HepG2 (cell line): ENCODE measurements at regions not wholly inside any gene's neighbourhood (a gene's known extent, or its start where the extent isn't known, plus 50 kb on each side); places are given as distances from the start of the nearest gene placed in this dataset.
A peak's percentile ranks its signal among the peaks of the same experiment; 100 is the strongest.

Source experiments
- HES4 ChIP-seq: sonication (generic); formaldehyde crosslinking; IDR thresholded peaks from 2 replicates; pipeline ENCODE4 v1.9.0; 2021; ENCODE audit warnings: mild to moderate bottlenecking, missing genetic modification reagents, borderline replicate concordance
- HOXA3 ChIP-seq: sonication (generic); formaldehyde crosslinking; IDR thresholded peaks from 2 replicates; pipeline ENCODE4 v1.5.0; 2020; ENCODE audit warnings: missing genetic modification reagents
- ISX ChIP-seq: sonication (generic); formaldehyde crosslinking; conservative IDR thresholded peaks from 2 replicates; pipeline ENCODE4 v1.5.0; 2020; ENCODE audit warnings: missing genetic modification reagents
- KLF13 ChIP-seq: sonication (generic); formaldehyde crosslinking; IDR thresholded peaks from 2 replicates; pipeline ENCODE4 v1.4.0; 2020; ENCODE audit warnings: mild to moderate bottlenecking, missing genetic modification reagents
- PATZ1 ChIP-seq: sonication (generic); formaldehyde crosslinking; IDR thresholded peaks from 2 replicates; pipeline ENCODE4 v1.4.0; 2020; ENCODE audit warnings: missing genetic modification reagents
- POGZ ChIP-seq: sonication (generic); formaldehyde crosslinking; IDR thresholded peaks from 2 replicates; pipeline ENCODE4 v1.4.0; 2020; ENCODE audit warnings: mild to moderate bottlenecking, missing genetic modification reagents
- RBFOX2 ChIP-seq: fragments of 200-400 bp; formaldehyde crosslinking; IDR thresholded peaks from 2 replicates; pipeline ENCODE4 v1.6.1; 2017; ENCODE audit warnings: low read depth, mild to moderate bottlenecking, low read length
- RELA ChIP-seq: sonication (generic); formaldehyde crosslinking; IDR thresholded peaks from 2 replicates; pipeline ENCODE4 v1.4.0; 2020; ENCODE audit warnings: missing genetic modification reagents
- SIX4 ChIP-seq: sonication (generic); formaldehyde crosslinking; IDR thresholded peaks from 2 replicates; pipeline ENCODE4 v1.4.0; 2020; ENCODE audit warnings: missing genetic modification reagents
- ZEB1 ChIP-seq: IDR thresholded peaks from 2 replicates; pipeline ENCODE4 v1.6.1; 2012; ENCODE audit warnings: mild to moderate bottlenecking, low read depth, inconsistent platforms; ENCODE audit not compliant: insufficient replicate concordance
- ZFP62 ChIP-seq: sonication (generic); formaldehyde crosslinking; IDR thresholded peaks from 2 replicates; pipeline ENCODE4 v1.4.0; 2020; ENCODE audit warnings: missing genetic modification reagents
- ZNF143 ChIP-seq: sonication (generic); formaldehyde crosslinking; IDR thresholded peaks from 2 replicates; pipeline ENCODE4 v1.4.0; 2020; ENCODE audit warnings: missing genetic modification reagents
- TF ChIP-seq, protein P1 (sequence below): sonication (generic); formaldehyde crosslinking; IDR thresholded peaks from 2 replicates; pipeline ENCODE4 v1.8.0; 2022; ENCODE audit warnings: missing genetic modification reagents, mild to moderate bottlenecking, moderate library complexity, borderline replicate concordance
- TF ChIP-seq, protein P2 (sequence below): sonication (generic); formaldehyde crosslinking; IDR thresholded peaks from 2 replicates; pipeline ENCODE4 v1.4.0; 2020; ENCODE audit warnings: missing genetic modification reagents, borderline replicate concordance
- TF ChIP-seq, protein P3 (sequence below): sonication (generic); formaldehyde crosslinking; IDR thresholded peaks from 2 replicates; pipeline ENCODE4 v1.4.0; 2020; ENCODE audit warnings: mild to moderate bottlenecking, missing genetic modification reagents
- TF ChIP-seq, protein P4 (sequence below): IDR thresholded peaks from 2 replicates; pipeline ENCODE4 v1.6.1; 2016; ENCODE audit warnings: low read depth, missing genetic modification reagents, missing compliant biosample characterization

GRCh38 chr12:46493834-46494181 lies 121.2 kb upstream of the SLC38A2 start (continued):
- no peak for TF ChIP-seq ZFP62
- no peak for TF ChIP-seq KLF13 (CRISPR knock-in tag)
- no peak for TF ChIP-seq ZNF143 (CRISPR knock-in tag)
- TF ChIP-seq, protein P1, sequence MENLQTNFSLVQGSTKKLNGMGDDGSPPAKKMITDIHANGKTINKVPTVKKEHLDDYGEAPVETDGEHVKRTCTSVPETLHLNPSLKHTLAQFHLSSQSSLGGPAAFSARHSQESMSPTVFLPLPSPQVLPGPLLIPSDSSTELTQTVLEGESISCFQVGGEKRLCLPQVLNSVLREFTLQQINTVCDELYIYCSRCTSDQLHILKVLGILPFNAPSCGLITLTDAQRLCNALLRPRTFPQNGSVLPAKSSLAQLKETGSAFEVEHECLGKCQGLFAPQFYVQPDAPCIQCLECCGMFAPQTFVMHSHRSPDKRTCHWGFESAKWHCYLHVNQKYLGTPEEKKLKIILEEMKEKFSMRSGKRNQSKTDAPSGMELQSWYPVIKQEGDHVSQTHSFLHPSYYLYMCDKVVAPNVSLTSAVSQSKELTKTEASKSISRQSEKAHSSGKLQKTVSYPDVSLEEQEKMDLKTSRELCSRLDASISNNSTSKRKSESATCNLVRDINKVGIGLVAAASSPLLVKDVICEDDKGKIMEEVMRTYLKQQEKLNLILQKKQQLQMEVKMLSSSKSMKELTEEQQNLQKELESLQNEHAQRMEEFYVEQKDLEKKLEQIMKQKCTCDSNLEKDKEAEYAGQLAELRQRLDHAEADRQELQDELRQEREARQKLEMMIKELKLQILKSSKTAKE (CRISPR knock-in tag), result peak; percentile 80; the same call in 1 of the 2 replicates
- no peak for TF ChIP-seq RBFOX2
- TF ChIP-seq, protein P2, sequence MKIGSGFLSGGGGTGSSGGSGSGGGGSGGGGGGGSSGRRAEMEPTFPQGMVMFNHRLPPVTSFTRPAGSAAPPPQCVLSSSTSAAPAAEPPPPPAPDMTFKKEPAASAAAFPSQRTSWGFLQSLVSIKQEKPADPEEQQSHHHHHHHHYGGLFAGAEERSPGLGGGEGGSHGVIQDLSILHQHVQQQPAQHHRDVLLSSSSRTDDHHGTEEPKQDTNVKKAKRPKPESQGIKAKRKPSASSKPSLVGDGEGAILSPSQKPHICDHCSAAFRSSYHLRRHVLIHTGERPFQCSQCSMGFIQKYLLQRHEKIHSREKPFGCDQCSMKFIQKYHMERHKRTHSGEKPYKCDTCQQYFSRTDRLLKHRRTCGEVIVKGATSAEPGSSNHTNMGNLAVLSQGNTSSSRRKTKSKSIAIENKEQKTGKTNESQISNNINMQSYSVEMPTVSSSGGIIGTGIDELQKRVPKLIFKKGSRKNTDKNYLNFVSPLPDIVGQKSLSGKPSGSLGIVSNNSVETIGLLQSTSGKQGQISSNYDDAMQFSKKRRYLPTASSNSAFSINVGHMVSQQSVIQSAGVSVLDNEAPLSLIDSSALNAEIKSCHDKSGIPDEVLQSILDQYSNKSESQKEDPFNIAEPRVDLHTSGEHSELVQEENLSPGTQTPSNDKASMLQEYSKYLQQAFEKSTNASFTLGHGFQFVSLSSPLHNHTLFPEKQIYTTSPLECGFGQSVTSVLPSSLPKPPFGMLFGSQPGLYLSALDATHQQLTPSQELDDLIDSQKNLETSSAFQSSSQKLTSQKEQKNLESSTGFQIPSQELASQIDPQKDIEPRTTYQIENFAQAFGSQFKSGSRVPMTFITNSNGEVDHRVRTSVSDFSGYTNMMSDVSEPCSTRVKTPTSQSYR, result peak; percentile 41; the same call in 1 of the 2 replicates
- TF ChIP-seq, protein P3, sequence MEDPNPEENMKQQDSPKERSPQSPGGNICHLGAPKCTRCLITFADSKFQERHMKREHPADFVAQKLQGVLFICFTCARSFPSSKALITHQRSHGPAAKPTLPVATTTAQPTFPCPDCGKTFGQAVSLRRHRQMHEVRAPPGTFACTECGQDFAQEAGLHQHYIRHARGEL, result no peak
- TF ChIP-seq POGZ (CRISPR knock-in tag), result peak; percentile 74
- peak; percentile 82 for TF ChIP-seq PATZ1 (CRISPR knock-in tag)
- TF ChIP-seq SIX4 (CRISPR knock-in tag), result peak; percentile 85
- TF ChIP-seq, protein P4, sequence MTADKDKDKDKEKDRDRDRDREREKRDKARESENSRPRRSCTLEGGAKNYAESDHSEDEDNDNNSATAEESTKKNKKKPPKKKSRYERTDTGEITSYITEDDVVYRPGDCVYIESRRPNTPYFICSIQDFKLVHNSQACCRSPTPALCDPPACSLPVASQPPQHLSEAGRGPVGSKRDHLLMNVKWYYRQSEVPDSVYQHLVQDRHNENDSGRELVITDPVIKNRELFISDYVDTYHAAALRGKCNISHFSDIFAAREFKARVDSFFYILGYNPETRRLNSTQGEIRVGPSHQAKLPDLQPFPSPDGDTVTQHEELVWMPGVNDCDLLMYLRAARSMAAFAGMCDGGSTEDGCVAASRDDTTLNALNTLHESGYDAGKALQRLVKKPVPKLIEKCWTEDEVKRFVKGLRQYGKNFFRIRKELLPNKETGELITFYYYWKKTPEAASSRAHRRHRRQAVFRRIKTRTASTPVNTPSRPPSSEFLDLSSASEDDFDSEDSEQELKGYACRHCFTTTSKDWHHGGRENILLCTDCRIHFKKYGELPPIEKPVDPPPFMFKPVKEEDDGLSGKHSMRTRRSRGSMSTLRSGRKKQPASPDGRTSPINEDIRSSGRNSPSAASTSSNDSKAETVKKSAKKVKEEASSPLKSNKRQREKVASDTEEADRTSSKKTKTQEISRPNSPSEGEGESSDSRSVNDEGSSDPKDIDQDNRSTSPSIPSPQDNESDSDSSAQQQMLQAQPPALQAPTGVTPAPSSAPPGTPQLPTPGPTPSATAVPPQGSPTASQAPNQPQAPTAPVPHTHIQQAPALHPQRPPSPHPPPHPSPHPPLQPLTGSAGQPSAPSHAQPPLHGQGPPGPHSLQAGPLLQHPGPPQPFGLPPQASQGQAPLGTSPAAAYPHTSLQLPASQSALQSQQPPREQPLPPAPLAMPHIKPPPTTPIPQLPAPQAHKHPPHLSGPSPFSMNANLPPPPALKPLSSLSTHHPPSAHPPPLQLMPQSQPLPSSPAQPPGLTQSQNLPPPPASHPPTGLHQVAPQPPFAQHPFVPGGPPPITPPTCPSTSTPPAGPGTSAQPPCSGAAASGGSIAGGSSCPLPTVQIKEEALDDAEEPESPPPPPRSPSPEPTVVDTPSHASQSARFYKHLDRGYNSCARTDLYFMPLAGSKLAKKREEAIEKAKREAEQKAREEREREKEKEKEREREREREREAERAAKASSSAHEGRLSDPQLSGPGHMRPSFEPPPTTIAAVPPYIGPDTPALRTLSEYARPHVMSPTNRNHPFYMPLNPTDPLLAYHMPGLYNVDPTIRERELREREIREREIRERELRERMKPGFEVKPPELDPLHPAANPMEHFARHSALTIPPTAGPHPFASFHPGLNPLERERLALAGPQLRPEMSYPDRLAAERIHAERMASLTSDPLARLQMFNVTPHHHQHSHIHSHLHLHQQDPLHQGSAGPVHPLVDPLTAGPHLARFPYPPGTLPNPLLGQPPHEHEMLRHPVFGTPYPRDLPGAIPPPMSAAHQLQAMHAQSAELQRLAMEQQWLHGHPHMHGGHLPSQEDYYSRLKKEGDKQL (CRISPR knock-in tag), result peak; percentile 83; the same call in 1 of the 2 replicates
- TF ChIP-seq ISX, result no peak
- TF ChIP-seq HES4, result no peak
- no peak for TF ChIP-seq ZEB1
- no peak for TF ChIP-seq HOXA3
- TF ChIP-seq RELA (CRISPR knock-in tag), result no peak
